DND-41 (cell line): ENCODE measurements at regions not wholly inside any gene's neighbourhood (a gene's known extent, or its start where the extent isn't known, plus 50 kb on each side); places are given as distances from the start of the nearest gene placed in this dataset.

Experiments
- CTCF ChIP-seq: IDR thresholded peaks from 2 replicates; pipeline ENCODE4 v1.5.1; 2012; ENCODE audit warnings: borderline replicate concordance, low read length, moderate library complexity, mild to moderate bottlenecking; ENCODE audit not compliant: poor library complexity, severe bottlenecking; ENCODE audit errors: extremely low read depth
- EZH2 ChIP-seq: IDR thresholded peaks from 3 replicates; pipeline ENCODE4 v1.6.1; 2012; ENCODE audit warnings: borderline replicate concordance, low read depth, mild to moderate bottlenecking, moderate library complexity, low read length, inconsistent platforms; ENCODE audit not compliant: severe bottlenecking

- TF ChIP-seq CTCF (no peak), EZH2 (no peak)
Measured at GRCh38 chr6:119655124-119655523, 305.6 kb upstream of the MAN1A1 start.
